ENCODE measurements at regions not wholly inside any gene's neighbourhood (a gene's known extent, or its start where the extent isn't known, plus 50 kb on each side); places are given as distances from the start of the nearest gene placed in this dataset.

- WGBS (ENCODE audit: insufficient coverage, low lambda C conversion rate), result no CpG with 5 or more reads among the region's 1 CpG
- no peaks in the 10 kb centered on the region for H3K36me3 ChIP-seq (ENCODE audit: control insufficient read depth, insufficient read depth, low read length)
- DNase-seq, result no peak
- no peaks in the 10 kb centered on the region for H3K27me3 ChIP-seq (ENCODE audit: control insufficient read depth, insufficient read depth, low read length)
- H3K27ac ChIP-seq (ENCODE audit: low read length), result no peak overlapping the region
- no peaks in the 10 kb centered on the region for H3K9me3 ChIP-seq (ENCODE audit: control insufficient read depth, low read depth, low read length)
- no peaks in the 10 kb centered on the region for H3K4me1 ChIP-seq (ENCODE audit: control insufficient read depth, insufficient read depth, low read length)
- H3K4me3 ChIP-seq (ENCODE audit: low read length), result no peak overlapping the region
Measured at GRCh38 chr9:22279636-22280035, 167.0 kb upstream of the DMRTA1 start.

DNA sequence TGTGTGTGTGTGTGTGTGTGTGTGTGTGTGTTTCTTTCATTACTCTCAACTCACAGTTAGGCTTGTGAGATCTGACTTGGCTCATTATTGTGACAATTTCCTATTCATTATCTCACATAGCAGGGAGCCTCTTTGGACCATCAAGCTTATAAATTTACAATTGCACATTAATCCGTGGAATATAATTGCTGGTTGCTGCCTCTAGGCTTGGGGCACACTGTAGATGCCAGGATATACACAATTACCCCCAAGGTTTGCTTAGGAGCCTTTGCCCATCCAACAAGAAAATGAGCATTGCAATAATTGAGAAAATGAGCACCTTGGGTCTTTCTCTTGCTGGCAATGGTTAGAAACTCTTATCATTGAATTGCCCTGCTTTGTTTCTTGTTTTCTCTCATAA lies 161.6 kb upstream of the DMRTA1 start:
- no peak for DNase-seq
- Histone ChIP-seq H3K27ac (ENCODE audit: low read length) (no peak overlapping the region), H3K4me3 (ENCODE audit: low read length) (no peak overlapping the region), H3K36me3 (ENCODE audit: control insufficient read depth, insufficient read depth, low read length) (no peaks in the 10 kb centered on the region), H3K9me3 (ENCODE audit: control insufficient read depth, low read depth, low read length) (no peaks in the 10 kb centered on the region), H3K27me3 (ENCODE audit: control insufficient read depth, insufficient read depth, low read length) (no peaks in the 10 kb centered on the region), H3K4me1 (ENCODE audit: control insufficient read depth, insufficient read depth, low read length) (no peaks in the 10 kb centered on the region)
- WGBS (ENCODE audit: insufficient coverage, low lambda C conversion rate), result no CpG with 5 or more reads among the region's 1 CpG

DNA sequence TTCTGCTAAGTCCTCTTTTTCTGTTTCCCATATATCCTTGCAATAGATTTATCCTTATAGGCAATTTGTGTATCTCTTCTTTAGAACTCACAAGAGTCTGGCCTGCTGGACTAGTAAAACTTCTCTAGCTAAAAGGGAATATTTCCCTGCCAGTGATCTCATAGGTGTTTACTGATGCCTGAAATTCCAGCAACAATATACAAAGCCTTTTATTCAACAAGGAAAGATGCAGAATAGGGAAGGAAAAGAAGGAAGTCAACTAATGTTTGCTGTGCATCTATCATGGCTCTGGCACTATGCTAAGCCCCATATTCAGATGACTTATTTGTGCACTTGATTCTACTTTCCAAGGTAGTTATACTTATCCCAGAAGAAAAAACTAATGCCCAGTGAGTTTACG lies 160.0 kb upstream of the DMRTA1 start:
- H3K36me3 ChIP-seq (ENCODE audit: control insufficient read depth, insufficient read depth, low read length), result no peaks in the 10 kb centered on the region
- no peak overlapping the region for H3K27ac ChIP-seq (ENCODE audit: low read length)
- H3K27me3 ChIP-seq (ENCODE audit: control insufficient read depth, insufficient read depth, low read length), result no peaks in the 10 kb centered on the region
- H3K4me3 ChIP-seq (ENCODE audit: low read length), result no peak overlapping the region
- no peaks in the 10 kb centered on the region for H3K4me1 ChIP-seq (ENCODE audit: control insufficient read depth, insufficient read depth, low read length)
- 100% methylated on average over 1 of the region's 1 CpG for WGBS (ENCODE audit: insufficient coverage, low lambda C conversion rate)
- no peak for DNase-seq
- no peaks in the 10 kb centered on the region for H3K9me3 ChIP-seq (ENCODE audit: control insufficient read depth, low read depth, low read length)

GRCh38 chr9:22288661-22289060 lies 158.0 kb upstream of the DMRTA1 start:
- no peak for DNase-seq

DNA sequence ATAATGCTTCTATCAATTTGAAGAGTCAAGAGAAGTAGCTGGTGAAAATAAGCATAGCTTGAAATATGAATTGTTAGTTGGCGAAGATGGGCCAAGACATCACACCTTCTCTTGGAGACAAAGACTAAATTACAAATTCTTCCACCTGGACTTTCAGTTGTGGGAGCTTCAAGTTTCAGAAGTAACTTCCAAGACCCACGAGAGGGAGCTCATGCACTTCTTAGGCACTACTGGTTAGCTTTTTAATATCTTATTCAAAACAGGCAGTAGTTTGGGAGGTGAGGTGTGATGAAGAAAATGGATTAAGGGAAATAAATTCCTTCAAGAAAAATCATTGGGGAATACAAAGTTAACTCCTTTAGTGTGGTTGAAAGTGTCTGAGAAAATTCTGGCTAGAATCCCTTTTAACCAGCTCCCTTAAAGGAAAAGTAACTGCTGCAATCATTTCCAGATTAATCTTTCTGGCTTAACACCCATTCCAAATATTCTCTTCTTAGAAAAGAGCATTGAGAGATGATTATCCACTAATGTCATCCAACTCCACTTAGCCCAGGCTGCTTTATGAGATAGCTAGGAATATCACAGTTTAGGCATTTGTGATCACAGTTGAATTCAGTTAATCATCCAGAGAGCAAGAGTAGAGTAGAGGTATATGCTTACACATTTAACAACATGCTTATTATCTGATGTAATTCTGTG lies 139.5 kb upstream of the DMRTA1 start:
- H3K4me3 ChIP-seq (ENCODE audit: low read length), result no peak overlapping the region
- WGBS (ENCODE audit: insufficient coverage, low lambda C conversion rate), result no CpG with 5 or more reads among the region's 2 CpGs
- no peaks in the 10 kb centered on the region for H3K9me3 ChIP-seq (ENCODE audit: control insufficient read depth, low read depth, low read length)
- H3K27me3 ChIP-seq (ENCODE audit: control insufficient read depth, insufficient read depth, low read length), result no peaks in the 10 kb centered on the region
- no peaks in the 10 kb centered on the region for H3K4me1 ChIP-seq (ENCODE audit: control insufficient read depth, insufficient read depth, low read length)
- DNase-seq, result peak; percentile 3 to 9
- no peak overlapping the region for H3K27ac ChIP-seq (ENCODE audit: low read length)
- no peaks in the 10 kb centered on the region for H3K36me3 ChIP-seq (ENCODE audit: control insufficient read depth, insufficient read depth, low read length)

More at GRCh38 chr9:22288661-22289060, 158.0 kb upstream of the DMRTA1 start:
- no CpG with 5 or more reads among the region's 1 CpG for WGBS (ENCODE audit: insufficient coverage, low lambda C conversion rate)
- Histone ChIP-seq H3K4me3 (ENCODE audit: low read length) (no peak overlapping the region), H3K27ac (ENCODE audit: low read length) (no peak overlapping the region), H3K4me1 (ENCODE audit: control insufficient read depth, insufficient read depth, low read length) (no peaks in the 10 kb centered on the region), H3K9me3 (ENCODE audit: control insufficient read depth, low read depth, low read length) (no peaks in the 10 kb centered on the region), H3K27me3 (ENCODE audit: control insufficient read depth, insufficient read depth, low read length) (no peaks in the 10 kb centered on the region), H3K36me3 (ENCODE audit: control insufficient read depth, insufficient read depth, low read length) (no peaks in the 10 kb centered on the region)

DNA sequence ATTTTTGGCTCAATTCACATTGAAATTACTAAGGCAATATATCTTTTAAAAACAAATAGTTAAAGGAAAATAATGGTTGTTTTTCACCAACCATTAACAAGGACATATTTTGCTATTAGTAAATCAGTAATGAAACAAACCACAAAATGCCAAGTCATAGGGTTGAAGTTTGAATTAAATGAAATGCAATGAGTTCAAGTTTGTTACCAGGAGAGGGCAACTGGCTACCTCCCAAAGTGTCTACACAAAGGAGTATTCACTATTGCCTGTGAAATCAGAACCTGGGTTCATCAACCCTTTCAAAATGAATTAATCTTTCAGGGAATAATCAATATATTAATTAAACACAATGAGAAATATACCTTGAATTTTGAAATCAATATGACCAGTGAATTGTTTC lies 138.4 kb upstream of the DMRTA1 start:
- Histone ChIP-seq H3K4me1 (ENCODE audit: control insufficient read depth, insufficient read depth, low read length) (no peaks in the 10 kb centered on the region), H3K27ac (ENCODE audit: low read length) (no peak overlapping the region), H3K27me3 (ENCODE audit: control insufficient read depth, insufficient read depth, low read length) (no peaks in the 10 kb centered on the region), H3K36me3 (ENCODE audit: control insufficient read depth, insufficient read depth, low read length) (no peaks in the 10 kb centered on the region), H3K9me3 (ENCODE audit: control insufficient read depth, low read depth, low read length) (no peaks in the 10 kb centered on the region), H3K4me3 (ENCODE audit: low read length) (no peak overlapping the region)
- DNase-seq, result no peak

DNA sequence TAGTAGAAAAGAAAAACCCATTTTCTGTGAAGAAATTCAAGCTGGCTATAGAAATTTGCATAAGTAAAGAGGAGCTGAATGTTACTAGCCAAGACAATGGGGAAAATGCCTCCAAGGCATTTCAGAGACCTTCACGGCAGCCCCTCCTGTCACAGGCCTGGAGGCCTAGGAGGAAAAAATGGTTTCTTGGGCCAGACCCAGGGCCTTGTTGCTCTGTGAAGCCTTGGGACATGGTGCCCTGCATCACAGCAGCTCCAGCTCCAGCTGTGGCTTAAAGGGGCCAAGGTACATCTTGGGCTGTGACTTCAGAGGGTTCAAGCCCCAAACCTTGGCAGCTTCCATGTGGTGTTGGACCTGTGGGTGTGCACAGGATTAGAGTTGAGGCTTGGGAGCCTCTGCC lies 130.0 kb upstream of the DMRTA1 start:
- no peaks in the 10 kb centered on the region for H3K27me3 ChIP-seq (ENCODE audit: control insufficient read depth, insufficient read depth, low read length)
- H3K9me3 ChIP-seq (ENCODE audit: control insufficient read depth, low read depth, low read length), result no peaks in the 10 kb centered on the region
- H3K27ac ChIP-seq (ENCODE audit: low read length), result no peak overlapping the region
- H3K4me1 ChIP-seq (ENCODE audit: control insufficient read depth, insufficient read depth, low read length), result no peaks in the 10 kb centered on the region
- no peaks in the 10 kb centered on the region for H3K36me3 ChIP-seq (ENCODE audit: control insufficient read depth, insufficient read depth, low read length)
- no CpG with 5 or more reads among the region's 1 CpG for WGBS (ENCODE audit: insufficient coverage, low lambda C conversion rate)
- H3K4me3 ChIP-seq (ENCODE audit: low read length), result no peak overlapping the region
- no peak for DNase-seq

DNA sequence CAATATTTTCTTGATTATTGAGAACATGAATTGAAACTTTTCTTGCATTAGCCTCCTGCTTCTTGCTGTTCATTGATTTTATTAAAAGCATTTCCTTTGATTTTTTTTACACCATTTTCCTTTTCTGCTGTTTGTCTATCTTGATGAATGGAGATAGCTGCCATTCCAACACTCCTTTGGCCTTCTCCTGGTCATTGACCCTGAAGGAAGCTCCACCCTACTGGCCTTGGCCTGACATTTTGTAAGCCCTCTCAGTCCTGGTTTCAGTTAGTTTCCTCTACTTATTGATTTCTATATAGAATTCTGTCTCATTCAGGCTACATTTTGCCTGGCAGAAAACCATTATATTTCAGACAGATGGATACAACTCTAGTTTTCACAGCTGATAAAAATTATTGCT lies 115.1 kb upstream of the DMRTA1 start:
- H3K27me3 ChIP-seq (ENCODE audit: control insufficient read depth, insufficient read depth, low read length), result no peaks in the 10 kb centered on the region
- no peak for DNase-seq
- H3K9me3 ChIP-seq (ENCODE audit: control insufficient read depth, low read depth, low read length), result no peaks in the 10 kb centered on the region
- no peak overlapping the region for H3K27ac ChIP-seq (ENCODE audit: low read length)
- H3K36me3 ChIP-seq (ENCODE audit: control insufficient read depth, insufficient read depth, low read length), result no peaks in the 10 kb centered on the region
- no peaks in the 10 kb centered on the region for H3K4me1 ChIP-seq (ENCODE audit: control insufficient read depth, insufficient read depth, low read length)
- H3K4me3 ChIP-seq (ENCODE audit: low read length), result no peak overlapping the region

- H3K9me3 ChIP-seq (ENCODE audit: control insufficient read depth, low read depth, low read length), result no peaks in the 10 kb centered on the region
- no peak for DNase-seq
- no peak overlapping the region for H3K4me3 ChIP-seq (ENCODE audit: low read length)
- H3K36me3 ChIP-seq (ENCODE audit: control insufficient read depth, insufficient read depth, low read length), result no peaks in the 10 kb centered on the region
- no CpG with 5 or more reads among the region's 1 CpG for WGBS (ENCODE audit: insufficient coverage, low lambda C conversion rate)
- H3K4me1 ChIP-seq (ENCODE audit: control insufficient read depth, insufficient read depth, low read length), result no peaks in the 10 kb centered on the region
- no peak overlapping the region for H3K27ac ChIP-seq (ENCODE audit: low read length)
- H3K27me3 ChIP-seq (ENCODE audit: control insufficient read depth, insufficient read depth, low read length), result no peaks in the 10 kb centered on the region
Measured at GRCh38 chr9:22332202-22332601, 114.4 kb upstream of the DMRTA1 start.

DNA sequence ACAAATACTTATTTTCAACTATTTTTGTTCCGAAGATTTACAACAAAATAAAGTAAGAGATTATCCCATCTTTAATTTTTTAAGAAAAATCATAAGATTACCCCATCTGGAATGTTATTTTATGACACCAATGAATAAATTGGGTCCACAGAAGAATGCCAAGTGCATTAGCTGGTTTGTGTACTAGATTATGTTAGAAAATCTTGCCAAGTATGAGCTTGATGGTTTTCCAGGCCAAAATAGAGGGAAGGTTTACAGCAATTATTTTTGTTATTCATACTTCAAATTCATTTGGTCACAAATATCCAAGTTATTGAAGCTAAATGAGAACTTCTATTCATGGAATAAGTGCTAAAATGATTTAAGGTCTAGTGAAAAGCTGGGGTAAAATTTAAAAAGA lies 109.4 kb upstream of the DMRTA1 start:
- no peaks in the 10 kb centered on the region for H3K4me1 ChIP-seq (ENCODE audit: control insufficient read depth, insufficient read depth, low read length)
- DNase-seq, result no peak
- no peak overlapping the region for H3K27ac ChIP-seq (ENCODE audit: low read length)
- no peak overlapping the region for H3K4me3 ChIP-seq (ENCODE audit: low read length)
- H3K27me3 ChIP-seq (ENCODE audit: control insufficient read depth, insufficient read depth, low read length), result no peaks in the 10 kb centered on the region
- H3K9me3 ChIP-seq (ENCODE audit: control insufficient read depth, low read depth, low read length), result no peaks in the 10 kb centered on the region
- H3K36me3 ChIP-seq (ENCODE audit: control insufficient read depth, insufficient read depth, low read length), result no peaks in the 10 kb centered on the region
- 67% methylated on average over 1 of the region's 1 CpG for WGBS (ENCODE audit: insufficient coverage, low lambda C conversion rate)

- Histone ChIP-seq H3K4me1 (ENCODE audit: control insufficient read depth, insufficient read depth, low read length) (no peaks in the 10 kb centered on the region), H3K4me3 (ENCODE audit: low read length) (no peak overlapping the region), H3K9me3 (ENCODE audit: control insufficient read depth, low read depth, low read length) (no peaks in the 10 kb centered on the region), H3K36me3 (ENCODE audit: control insufficient read depth, insufficient read depth, low read length) (no peaks in the 10 kb centered on the region), H3K27ac (ENCODE audit: low read length) (no peak overlapping the region), H3K27me3 (ENCODE audit: control insufficient read depth, insufficient read depth, low read length) (no peaks in the 10 kb centered on the region)
- DNase-seq, result no peak
- WGBS (ENCODE audit: insufficient coverage, low lambda C conversion rate), result 8% methylated on average over 2 of the region's 3 CpGs
Measured at GRCh38 chr9:22342491-22343217, 104.0 kb upstream of the DMRTA1 start.
